ENCODE measurements at regions not wholly inside any gene's neighbourhood (a gene's known extent, or its start where the extent isn't known, plus 50 kb on each side); places are given as distances from the start of the nearest gene placed in this dataset.
"Not testable (repeated sequence)": the region's sequence is repeated elsewhere in the genome, so short reads cannot be mapped to it uniquely, and the experiment has no call there.

GRCh38 chr3:35223632-35224394 lies 415.5 kb upstream of the ARPP21 start:
- DNase-seq: no peak

GRCh38 chr3:35224565-35225295 lies 414.6 kb upstream of the ARPP21 start:
- DNase-seq: no peak

- DNase-seq: no peak
These were observed 398.1 kb upstream of the ARPP21 start for GRCh38 chr3:35241236-35241635.

- no peak for DNase-seq
These were observed 384.4 kb upstream of the ARPP21 start for GRCh38 chr3:35254917-35255316.

GRCh38 chr3:35257641-35258040 lies 381.7 kb upstream of the ARPP21 start:
- DNase-seq: no peak

GRCh38 chr3:35262406-35262805 lies 376.9 kb upstream of the ARPP21 start:
- DNase-seq: no peak

- no peak for DNase-seq
These were observed 375.8 kb upstream of the ARPP21 start for GRCh38 chr3:35263477-35263876.

GRCh38 chr3:35266065-35266464 lies 373.3 kb upstream of the ARPP21 start:
- DNase-seq: not testable (repeated sequence)

- no peak for DNase-seq
These were observed 363.6 kb upstream of the ARPP21 start for GRCh38 chr3:35275768-35276167.

- no peak for DNase-seq
These were observed 362.8 kb upstream of the ARPP21 start for GRCh38 chr3:35276568-35276967.

GRCh38 chr3:35291471-35292236 lies 347.7 kb upstream of the ARPP21 start:
- DNase-seq: no peak

GRCh38 chr3:35292568-35292967 lies 346.8 kb upstream of the ARPP21 start:
- no peak for DNase-seq

- no peak for DNase-seq
These were observed 343.4 kb upstream of the ARPP21 start for GRCh38 chr3:35295906-35296305.

- peak; percentile 62 for DNase-seq
These were observed 342.8 kb upstream of the ARPP21 start for GRCh38 chr3:35296533-35296932.

- DNase-seq: not testable (repeated sequence)
These were observed 342.4 kb upstream of the ARPP21 start for GRCh38 chr3:35296944-35297343.

- DNase-seq: no peak
These were observed 333.9 kb upstream of the ARPP21 start for GRCh38 chr3:35305406-35305805.

GRCh38 chr3:35307296-35307695 lies 332.0 kb upstream of the ARPP21 start:
- DNase-seq: no peak

- not testable (repeated sequence) for DNase-seq
These were observed 322.5 kb upstream of the ARPP21 start for GRCh38 chr3:35316841-35317240.

GRCh38 chr3:35320646-35321407 lies 318.5 kb upstream of the ARPP21 start:
- DNase-seq: no peak

- DNase-seq: no peak
These were observed 317.3 kb upstream of the ARPP21 start for GRCh38 chr3:35322070-35322469.

GRCh38 chr3:35335703-35336102 lies 303.6 kb upstream of the ARPP21 start:
- DNase-seq: no peak

GRCh38 chr3:35336601-35337000 lies 302.7 kb upstream of the ARPP21 start:
- no peak for DNase-seq

- DNase-seq: no peak
These were observed 301.1 kb upstream of the ARPP21 start for GRCh38 chr3:35338186-35338585.
